Progenitor cell of endocrine pancreas (in vitro differentiated cells): ENCODE measurements at regions not wholly inside any gene's neighbourhood (a gene's known extent, or its start where the extent isn't known, plus 50 kb on each side); places are given as distances from the start of the nearest gene placed in this dataset.
"Not testable (repeated sequence)": the region's sequence is repeated elsewhere in the genome, so short reads cannot be mapped to it uniquely, and the experiment has no call there.

Source experiments
- DNase-seq: peaks from one replicate; pipeline ENCODE4 v3.0.0; 2021; ENCODE audit warnings: low spot score; ENCODE audit not compliant: unreplicated experiment
- H3K27ac Mint-ChIP-seq: 2 replicates; pipeline ENCODE4 v1.8.0; 2021; ENCODE audit warnings: mild to moderate bottlenecking, moderate library complexity, mixed read lengths
- H3K27me3 Mint-ChIP-seq: 2 replicates; pipeline ENCODE4 v1.8.0; 2021; ENCODE audit warnings: mixed read lengths
- H3K36me3 Mint-ChIP-seq: 2 replicates; pipeline ENCODE4 v1.8.0; 2022; ENCODE audit warnings: mixed read lengths; ENCODE audit not compliant: insufficient read depth
- H3K4me1 Mint-ChIP-seq: 2 replicates; pipeline ENCODE4 v1.8.0; 2021; ENCODE audit warnings: low read depth, mixed read lengths
- H3K4me3 Mint-ChIP-seq: 2 replicates; pipeline ENCODE4 v1.8.0; 2021; ENCODE audit warnings: low read depth, mild to moderate bottlenecking, moderate library complexity, mixed read lengths
- H3K9me3 Mint-ChIP-seq: 2 replicates; pipeline ENCODE4 v1.8.0; 2021; ENCODE audit warnings: low read depth, mixed read lengths
- TF ChIP-seq, protein P1 (sequence below): fragments of 200-600 bp; sonication (generic); IDR thresholded peaks from one replicate; pipeline ENCODE4 v1.5.0; 2021; ENCODE audit warnings: antibody characterized with exemption, mild to moderate bottlenecking; ENCODE audit not compliant: unreplicated experiment

DNA sequence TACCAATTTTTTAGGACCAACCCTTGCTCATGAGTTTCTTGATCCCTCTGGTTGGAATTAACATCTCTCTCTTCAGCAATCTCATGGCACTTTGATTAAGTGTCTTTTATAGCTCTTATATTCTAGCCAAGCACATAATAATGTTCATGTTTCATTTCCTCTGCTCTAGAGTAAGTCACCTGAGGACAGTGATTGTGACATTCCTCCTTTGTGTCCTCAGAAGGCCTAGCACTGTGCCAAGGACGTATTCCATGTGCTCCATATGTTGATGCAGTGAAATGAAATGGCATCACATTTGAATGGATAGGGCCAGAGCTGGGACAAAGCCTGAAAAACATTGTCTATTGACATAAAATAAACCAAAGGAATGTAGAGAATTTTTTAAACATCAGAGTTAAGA lies 322.8 kb upstream of the PRICKLE1 start:
- Mint-ChIP-seq H3K4me1 (peaks cover 13% of the 10 kb centered on the region), H3K27ac (no peak overlapping the region), H3K9me3 (peaks cover 6% of the 10 kb centered on the region), H3K4me3 (no peak overlapping the region), H3K27me3 (no peaks in the 10 kb centered on the region), H3K36me3 (peaks cover 2% of the 10 kb centered on the region)
- TF ChIP-seq, protein P1, sequence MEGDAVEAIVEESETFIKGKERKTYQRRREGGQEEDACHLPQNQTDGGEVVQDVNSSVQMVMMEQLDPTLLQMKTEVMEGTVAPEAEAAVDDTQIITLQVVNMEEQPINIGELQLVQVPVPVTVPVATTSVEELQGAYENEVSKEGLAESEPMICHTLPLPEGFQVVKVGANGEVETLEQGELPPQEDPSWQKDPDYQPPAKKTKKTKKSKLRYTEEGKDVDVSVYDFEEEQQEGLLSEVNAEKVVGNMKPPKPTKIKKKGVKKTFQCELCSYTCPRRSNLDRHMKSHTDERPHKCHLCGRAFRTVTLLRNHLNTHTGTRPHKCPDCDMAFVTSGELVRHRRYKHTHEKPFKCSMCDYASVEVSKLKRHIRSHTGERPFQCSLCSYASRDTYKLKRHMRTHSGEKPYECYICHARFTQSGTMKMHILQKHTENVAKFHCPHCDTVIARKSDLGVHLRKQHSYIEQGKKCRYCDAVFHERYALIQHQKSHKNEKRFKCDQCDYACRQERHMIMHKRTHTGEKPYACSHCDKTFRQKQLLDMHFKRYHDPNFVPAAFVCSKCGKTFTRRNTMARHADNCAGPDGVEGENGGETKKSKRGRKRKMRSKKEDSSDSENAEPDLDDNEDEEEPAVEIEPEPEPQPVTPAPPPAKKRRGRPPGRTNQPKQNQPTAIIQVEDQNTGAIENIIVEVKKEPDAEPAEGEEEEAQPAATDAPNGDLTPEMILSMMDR: no peak
- DNase-seq: no peak

GRCh38 chr12:42910656-42911055 lies 321.1 kb upstream of the PRICKLE1 start:
- Mint-ChIP-seq H3K9me3 (peaks cover 15% of the 10 kb centered on the region), H3K4me3 (no peak overlapping the region), H3K27me3 (no peaks in the 10 kb centered on the region), H3K4me1 (peaks cover 4% of the 10 kb centered on the region), H3K27ac (no peak overlapping the region), H3K36me3 (peaks cover 3% of the 10 kb centered on the region)
- no peak for DNase-seq
- TF ChIP-seq, protein P1: no peak

GRCh38 chr12:42908712-42909111 lies 319.2 kb upstream of the PRICKLE1 start:
- H3K36me3 Mint-ChIP-seq: peaks cover 3% of the 10 kb centered on the region
- no peaks in the 10 kb centered on the region for H3K27me3 Mint-ChIP-seq
- TF ChIP-seq, protein P1: no peak
- no peak overlapping the region for H3K4me3 Mint-ChIP-seq
- no peak overlapping the region for H3K27ac Mint-ChIP-seq
- peaks cover 12% of the 10 kb centered on the region for H3K9me3 Mint-ChIP-seq
- DNase-seq: no peak
- no peaks in the 10 kb centered on the region for H3K4me1 Mint-ChIP-seq

GRCh38 chr12:42906801-42907200 lies 317.3 kb upstream of the PRICKLE1 start:
- H3K27me3 Mint-ChIP-seq, H3K9me3 Mint-ChIP-seq, H3K4me1 Mint-ChIP-seq, DNase-seq, H3K4me3 Mint-ChIP-seq, H3K36me3 Mint-ChIP-seq, H3K27ac Mint-ChIP-seq: not testable (repeated sequence)

DNA sequence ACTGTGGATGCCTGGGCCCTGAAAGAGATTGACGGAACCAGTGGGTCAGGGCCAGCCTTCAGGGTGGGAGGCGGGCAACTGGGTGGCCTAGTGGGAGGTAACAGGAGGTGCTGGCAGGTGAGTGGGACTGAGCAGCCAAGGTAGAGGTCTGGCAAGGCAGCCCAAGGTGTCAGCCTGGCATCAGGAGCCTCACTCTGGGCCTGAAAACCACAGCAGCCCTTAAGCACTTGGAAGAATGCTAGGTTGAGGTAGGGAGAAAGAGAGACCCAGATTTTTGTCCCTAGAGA lies 315.8 kb upstream of the PRICKLE1 start:
- Mint-ChIP-seq H3K36me3 (peaks cover 2% of the 10 kb centered on the region), H3K9me3 (peaks cover 9% of the 10 kb centered on the region), H3K4me1 (no peaks in the 10 kb centered on the region), H3K4me3 (no peak overlapping the region), H3K27ac (no peak overlapping the region), H3K27me3 (no peaks in the 10 kb centered on the region)
- TF ChIP-seq, protein P1: no peak
- DNase-seq: no peak

DNA sequence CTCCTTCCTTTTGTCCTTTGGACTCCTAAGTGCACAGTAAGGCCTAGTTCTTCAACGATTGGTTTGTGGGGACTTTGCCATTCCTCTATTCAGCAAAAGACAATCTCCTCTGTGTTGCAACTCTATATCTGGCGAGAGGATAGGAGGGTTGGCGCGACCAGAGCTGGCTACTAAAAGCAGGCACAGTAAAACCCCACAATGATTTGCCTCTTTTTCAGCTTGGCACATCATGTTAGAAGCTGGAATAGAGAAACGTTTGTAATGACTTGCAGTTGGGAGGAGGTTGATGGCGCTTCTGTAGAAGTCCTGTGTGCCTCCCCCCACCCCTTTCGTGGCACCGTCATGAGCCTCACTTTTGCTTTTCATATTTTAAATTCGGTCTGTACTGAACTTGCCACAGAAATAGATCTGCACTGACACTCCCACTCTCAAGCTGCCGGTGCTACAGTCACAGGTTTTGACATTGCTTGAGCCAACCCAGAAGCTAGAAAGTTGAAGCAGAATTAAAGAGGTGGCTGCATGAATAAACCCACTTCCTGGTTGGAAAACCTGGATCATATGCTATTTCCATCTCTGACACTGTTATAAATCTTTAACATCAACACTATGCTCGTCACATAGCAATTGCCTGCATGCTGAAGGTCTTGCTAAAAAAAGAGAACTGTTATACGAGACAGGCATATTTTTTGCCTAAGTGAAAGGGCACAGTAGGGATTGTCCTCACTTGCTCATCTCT lies 315.3 kb upstream of the PRICKLE1 start:
- H3K27ac Mint-ChIP-seq: no peak overlapping the region
- peaks cover 9% of the 10 kb centered on the region for H3K9me3 Mint-ChIP-seq
- no peak overlapping the region for H3K4me3 Mint-ChIP-seq
- no peaks in the 10 kb centered on the region for H3K27me3 Mint-ChIP-seq
- H3K36me3 Mint-ChIP-seq: peaks cover 2% of the 10 kb centered on the region
- no peaks in the 10 kb centered on the region for H3K4me1 Mint-ChIP-seq
- DNase-seq: no peak
- TF ChIP-seq, protein P1: no peak
